Gastrocnemius medialis (tissue), 4 donors: ENCODE measurements at regions not wholly inside any gene's neighbourhood (a gene's known extent, or its start where the extent isn't known, plus 50 kb on each side); places are given as distances from the start of the nearest gene placed in this dataset.

Experiments
- ATAC-seq, 2 donors: fragments of 150-250 bp; one replicate each; pipeline ENCODE4 v1.9.1; 2016
- DNase-seq, 2 donors: peaks; one replicate each; pipeline ENCODE4 v3.0.0-alpha.2; 2019
- H3K27ac ChIP-seq, 4 donors: fragments of 200-600 bp; sonication (generic); 1 replicate in 1 of 4; 2 replicates in 3 of 4; pipeline ENCODE4 v1.5.1; 2016 to 2018; ENCODE audit warnings: mild to moderate bottlenecking in 2 of 4, moderate library complexity in 1 of 4
- H3K27me3 ChIP-seq, 3 donors: fragments of 200-600 bp; sonication (generic) in 2 of 3; 1 replicate in 1 of 3; 2 replicates in 2 of 3; pipeline versions ENCODE4 v1.5.1 to v1.6.0; 2016 to 2019; ENCODE audit warnings: mild to moderate bottlenecking in 1 of 3, moderate library complexity in 1 of 3
- H3K36me3 ChIP-seq, 2 donors: fragments of 200-600 bp; sonication (generic) in 1 of 2; one replicate each; pipeline ENCODE4 v1.5.1; 2017 to 2018
- H3K4me1 ChIP-seq, 2 donors: fragments of 200-600 bp; sonication (generic) in 1 of 2; one replicate each; pipeline ENCODE4 v1.5.1; 2016 to 2017; ENCODE audit warnings: mild to moderate bottlenecking in 2 of 2
- H3K4me3 ChIP-seq, 4 donors: fragments of 200-600 bp; sonication (generic) in 3 of 4; 1 replicate in 1 of 4; 2 replicates in 3 of 4; pipeline ENCODE4 v1.5.1; 2016 to 2019; ENCODE audit warnings: mild to moderate bottlenecking in 2 of 4
- H3K9me3 ChIP-seq, 3 donors: fragments of 200-600 bp; sonication (generic) in 2 of 3; 1 replicate in 1 of 3; 2 replicates in 2 of 3; pipeline ENCODE4 v1.5.1; 2016 to 2019
- CTCF ChIP-seq, 5 experiments: fragments of 450-650 bp in 3 of 5; fragments of 200-600 bp in 2 of 5; sonication (generic) in 2 of 5; IDR thresholded peaks in 4 of 5; conservative IDR thresholded peaks in 1 of 5; 1 replicate in 4 of 5; 2 replicates in 1 of 5; pipeline ENCODE4 v1.5.1; 2016 to 2019; ENCODE audit warnings: antibody characterized with exemption in 5 of 5, mild to moderate bottlenecking in 3 of 5, moderate library complexity in 3 of 5
- POLR2A ChIP-seq, 2 donors: fragments of 450-650 bp; IDR thresholded peaks; one replicate each; pipeline ENCODE4 v1.6.1; 2017; ENCODE audit warnings: antibody characterized with exemption in 2 of 2, mild to moderate bottlenecking in 2 of 2, moderate library complexity in 2 of 2
- in situ Hi-C, 4 donors: fragments of 200-750 bp; cut with MboI; loops; one replicate each; pipeline versions ENCODE4 v1.15.0 to v1.8.0; 2017; ENCODE audit warnings: low sequenced_read_pairs in 4 of 4
- intact Hi-C: fragments of 100-400 bp; cut with DNase I; formaldehyde crosslinking; loops from one replicate; pipeline ENCODE4 v1.15.1; 2023; ENCODE audit warnings: low total_unique reads

- TF ChIP-seq POLR2A (IDR thresholded peaks at IDR 0.05) (no peak), CTCF (IDR thresholded peaks at IDR 0.05 in 4 of 5, conservative IDR thresholded peaks at IDR 0.05 in 1 of 5) (no peak)
- Histone ChIP-seq H3K4me3 (no peak overlapping the region), H3K4me1 (no peaks in the 10 kb centered on the region), H3K36me3 (no peaks in the 10 kb centered on the region), H3K9me3 (no peaks in the 10 kb centered on the region), H3K27me3 (no peaks in the 10 kb centered on the region), H3K27ac (no peak overlapping the region)
- in situ Hi-C loops = no loop called here
- no peak for ATAC-seq
- intact Hi-C loops = no loop called here
- no peak for DNase-seq
Observed at GRCh38 chrX:121782976-121783375, 735.6 kb downstream of the GLUD2 start.

GRCh38 chrX:121802881-121803412 lies 755.5 kb downstream of the GLUD2 start:
- Histone ChIP-seq H3K27ac (no peak overlapping the region), H3K4me3 (no peak overlapping the region), H3K4me1 (no peaks in the 10 kb centered on the region), H3K9me3 (no peaks in the 10 kb centered on the region), H3K27me3 (no peaks in the 10 kb centered on the region), H3K36me3 (no peaks in the 10 kb centered on the region)
- intact Hi-C loops = no loop called here
- ATAC-seq = no peak
- DNase-seq = no peak
- no peak for TF ChIP-seq POLR2A (IDR thresholded peaks at IDR 0.05)
- TF ChIP-seq CTCF (IDR thresholded peaks at IDR 0.05 in 4 of 5, conservative IDR thresholded peaks at IDR 0.05 in 1 of 5) = no peak
- in situ Hi-C loops = no loop called here

GRCh38 chrX:121823406-121823805 lies 776.0 kb downstream of the GLUD2 start:
- in situ Hi-C loops = no loop called here

GRCh38 chrX:121831601-121832000 lies 784.2 kb downstream of the GLUD2 start:
- ATAC-seq = no peak

More at GRCh38 chrX:121823406-121823805, 776.0 kb downstream of the GLUD2 start:
- ATAC-seq (no peak), DNase-seq (no peak)
- Histone ChIP-seq H3K9me3 (no peaks in the 10 kb centered on the region), H3K36me3 (no peaks in the 10 kb centered on the region), H3K4me1 (no peaks in the 10 kb centered on the region), H3K4me3 (no peak overlapping the region), H3K27me3 (no peaks in the 10 kb centered on the region), H3K27ac (no peak overlapping the region)
- intact Hi-C loops = no loop called here
- no peak for TF ChIP-seq CTCF (IDR thresholded peaks at IDR 0.05 in 4 of 5, conservative IDR thresholded peaks at IDR 0.05 in 1 of 5)
- no peak for TF ChIP-seq POLR2A (IDR thresholded peaks at IDR 0.05)

More at GRCh38 chrX:121831601-121832000, 784.2 kb downstream of the GLUD2 start:
- H3K27ac ChIP-seq = no peak overlapping the region
- H3K9me3 ChIP-seq = no peaks in the 10 kb centered on the region
- intact Hi-C loops = no loop called here
- TF ChIP-seq POLR2A (IDR thresholded peaks at IDR 0.05) = no peak
- TF ChIP-seq CTCF (IDR thresholded peaks at IDR 0.05 in 4 of 5, conservative IDR thresholded peaks at IDR 0.05 in 1 of 5) = no peak
- H3K36me3 ChIP-seq = no peaks in the 10 kb centered on the region
- no peak overlapping the region for H3K4me3 ChIP-seq
- no peaks in the 10 kb centered on the region for H3K27me3 ChIP-seq
- in situ Hi-C loops = no loop called here
- H3K4me1 ChIP-seq = no peaks in the 10 kb centered on the region
- DNase-seq = no peak
